Endothelial cell of umbilical vein (primary cell): ENCODE measurements at regions not wholly inside any gene's neighbourhood (a gene's known extent, or its start where the extent isn't known, plus 50 kb on each side); places are given as distances from the start of the nearest gene placed in this dataset.

Experiments
- BruUV-seq: library from RNA; stranded (reverse); fragments of 400-500 nt; replicated peaks from 2 replicates; lab custom pipeline; 2021; lab: Mats Ljungman, UMichigan
- CTCF ChIA-PET: fragments of 300-600, 350-600 bp; sonication (Branson Sonifier 250); formaldehyde crosslinking; loops from one replicate; lab custom pipeline; 2021; ENCODE audit warnings: antibody characterized with exemption, inconsistent platforms; lab: Charles Lee
- POLR2A ChIA-PET: fragments of 300-600, 350-600 bp; sonication (Branson Sonifier 250); formaldehyde crosslinking; loops from one replicate; lab custom pipeline; 2021; ENCODE audit warnings: antibody characterized with exemption, inconsistent platforms; lab: Charles Lee
- DNase-seq: peaks from one replicate; pipeline ENCODE4 v3.0.0-alpha.2; 2011; ENCODE audit warnings: low read depth, low spot score
- FAIRE-seq: peaks from 2 replicates; lab custom pipeline; 2011; peaks lifted over from hg19 to GRCh38; lab: Jason Lieb, UNC
- H2AFZ ChIP-seq: 2 replicates; pipeline ENCODE4 v1.6.0; 2012; ENCODE audit warnings: low read depth, low read length, control low read depth, inconsistent platforms
- H3K27ac ChIP-seq: 2 replicates; pipeline ENCODE4 v1.5.1; 2011; ENCODE audit warnings: low read depth, mild to moderate bottlenecking, control low read depth, low read length, moderate library complexity; ENCODE audit not compliant: insufficient read depth
- H3K27me3 ChIP-seq, 2 experiments: 2 replicates each; pipeline versions ENCODE4 v1.6.0 to v1.6.1; 2011; ENCODE audit warnings: low read length in 2 of 2, mixed read lengths in 1 of 2; ENCODE audit not compliant: control insufficient read depth in 2 of 2, insufficient read depth in 2 of 2
- H3K36me3 ChIP-seq, 2 experiments: 2 replicates in 1 of 2; 3 replicates in 1 of 2; pipeline ENCODE4 v1.5.1; 2011; ENCODE audit warnings: low read length in 2 of 2, mild to moderate bottlenecking in 1 of 2, moderate library complexity in 1 of 2; ENCODE audit not compliant: control insufficient read depth in 2 of 2, insufficient read depth in 2 of 2; ENCODE audit errors: extremely low read depth in 1 of 2
- H3K4me1 ChIP-seq: 3 replicates; pipeline ENCODE4 v1.5.1; 2011; ENCODE audit warnings: mild to moderate bottlenecking, low read length; ENCODE audit not compliant: control insufficient read depth, insufficient read depth; ENCODE audit errors: extremely low read depth
- H3K4me2 ChIP-seq: 2 replicates; pipeline ENCODE4 v1.6.1; 2011; ENCODE audit warnings: low read length, control low read depth, mixed read lengths; ENCODE audit not compliant: insufficient read depth
- H3K4me3 ChIP-seq, 3 experiments: fragments of 200-600 bp in 1 of 3; sonication (generic), shearing (Covaris generic) in 1 of 3; replicated peaks in 1 of 3; 2 replicates each; pipeline ENCODE4 v1.5.1; 2011 to 2016; ENCODE audit warnings: control low read depth in 3 of 3, low read length in 3 of 3, mild to moderate bottlenecking in 2 of 3, inconsistent platforms in 1 of 3, low read depth in 1 of 3, moderate library complexity in 1 of 3; ENCODE audit not compliant: insufficient read depth in 1 of 3
- H3K79me2 ChIP-seq: 2 replicates; pipeline ENCODE4 v1.6.0; 2012; ENCODE audit warnings: low read length, inconsistent platforms; ENCODE audit not compliant: control insufficient read depth, insufficient read depth
- H3K9ac ChIP-seq: replicated peaks from 2 replicates; pipeline ENCODE3; 2011; ENCODE audit warnings: low read length, control low read depth; ENCODE audit not compliant: insufficient read depth; ENCODE audit errors: extremely low read depth
- H3K9me1 ChIP-seq: replicated peaks from 3 replicates; pipeline ENCODE4 v1.6.0; 2011; ENCODE audit warnings: mild to moderate bottlenecking, low read length; ENCODE audit not compliant: control insufficient read depth, insufficient read depth; ENCODE audit errors: extremely low read depth
- H3K9me3 ChIP-seq: replicated peaks from 2 replicates; pipeline ENCODE4 v1.5.1; 2012; ENCODE audit warnings: low read length, inconsistent platforms; ENCODE audit not compliant: control insufficient read depth, insufficient read depth
- H4K20me1 ChIP-seq: replicated peaks from 2 replicates; pipeline ENCODE3; 2011; ENCODE audit warnings: mild to moderate bottlenecking, low read length; ENCODE audit not compliant: control insufficient read depth, insufficient read depth; ENCODE audit errors: extremely low read depth
- CTCF ChIP-seq, 2 donors: IDR thresholded peaks; 1 replicate in 1 of 2; 2 replicates in 1 of 2; pipeline ENCODE4 v1.5.1; 2011; ENCODE audit warnings: low read length in 2 of 2, mild to moderate bottlenecking in 2 of 2, moderate library complexity in 2 of 2, control low read depth in 1 of 2, inconsistent platforms in 1 of 2, low read depth in 1 of 2; ENCODE audit not compliant: insufficient read depth in 1 of 2; ENCODE audit errors: extremely low read depth in 1 of 2
- EZH2 ChIP-seq: IDR thresholded peaks from 2 replicates; pipeline ENCODE4 v1.6.1; 2012; ENCODE audit warnings: borderline replicate concordance, low read depth, mild to moderate bottlenecking, moderate library complexity, low read length, inconsistent platforms; ENCODE audit not compliant: severe bottlenecking
- FOS ChIP-seq: IDR thresholded peaks from 2 replicates; pipeline ENCODE4 v1.6.1; 2011; ENCODE audit warnings: mild to moderate bottlenecking, low read length, moderate library complexity, borderline replicate concordance; ENCODE audit not compliant: insufficient read depth
- GATA2 ChIP-seq: IDR thresholded peaks from 2 replicates; pipeline ENCODE4 v1.7.0; 2011; ENCODE audit warnings: low read depth, mild to moderate bottlenecking, moderate library complexity, mixed read lengths, low read length; ENCODE audit not compliant: insufficient read length, insufficient read depth
- JUN ChIP-seq: IDR thresholded peaks from 2 replicates; pipeline ENCODE4 v1.6.1; 2011; ENCODE audit warnings: borderline replicate concordance, low read depth; ENCODE audit not compliant: insufficient read length, insufficient read depth
- MYC ChIP-seq: IDR thresholded peaks from one replicate; pipeline ENCODE4 v1.6.1; 2011; ENCODE audit warnings: mild to moderate bottlenecking, low read depth, low read length
- POLR2A ChIP-seq: IDR thresholded peaks from 2 replicates; pipeline ENCODE4 v1.6.1; 2012; ENCODE audit warnings: low read depth, mild to moderate bottlenecking, control low read depth, low read length
- POLR2AphosphoS5 ChIP-seq: IDR thresholded peaks from 2 replicates; pipeline ENCODE4 v1.6.1; 2012; ENCODE audit warnings: low read depth, mild to moderate bottlenecking, control low read depth, low read length, moderate library complexity; ENCODE audit not compliant: insufficient read depth
- dilution Hi-C: fragments of 300-500 bp; cut with MboI; formaldehyde crosslinking; loops from one replicate; pipeline ENCODE4 v1.15.0; 2019; ENCODE audit warnings: low sequenced_read_pairs; ENCODE audit not compliant: extremely low pct_ligation_motif_present
- intact Hi-C: fragments of 100-400 bp; cut with micrococcal nuclease; formaldehyde crosslinking; loops from one replicate; pipeline ENCODE4 v1.10.0; 2022
- TF ChIP-seq, protein P1 (sequence below): IDR thresholded peaks from 2 replicates; pipeline ENCODE4 v1.6.1; 2011; ENCODE audit not compliant: insufficient read depth, insufficient read length

DNA sequence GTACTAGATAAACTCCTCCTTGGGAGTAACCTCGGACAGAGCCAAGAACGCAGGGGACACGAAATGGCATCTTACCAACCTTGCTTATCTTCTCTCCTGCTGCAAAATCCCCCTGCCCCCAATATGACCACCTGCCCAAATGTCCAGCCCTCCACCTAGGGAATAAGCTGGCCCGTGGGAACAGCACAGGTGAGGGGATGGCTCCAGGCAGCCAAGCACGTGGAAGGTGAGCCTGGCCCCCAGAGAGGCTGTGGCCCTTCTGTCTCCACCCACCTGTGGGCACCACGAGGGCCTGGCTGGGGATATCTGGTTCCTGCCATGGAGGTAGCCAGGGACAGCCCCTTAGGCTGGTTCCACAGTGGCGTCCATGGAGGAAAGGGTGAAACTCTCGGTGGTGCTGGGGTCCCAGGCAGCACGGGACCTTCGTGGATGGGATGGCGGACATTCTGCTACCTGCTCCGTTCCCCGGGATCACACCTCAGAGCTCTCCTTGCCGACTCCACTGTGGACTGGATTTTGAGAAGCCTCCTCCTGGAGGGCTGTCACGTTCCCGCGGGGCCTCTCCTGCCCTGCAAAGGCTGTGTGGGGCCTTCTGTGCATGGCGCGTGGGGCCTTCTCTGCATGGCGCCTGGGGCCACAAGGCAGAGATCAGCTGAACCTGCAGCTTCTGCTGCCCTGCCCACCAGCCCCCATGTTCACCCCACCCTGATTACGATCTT is 388.5 kb upstream of the TNRC6C start:
- Histone ChIP-seq H3K9me3 (no peaks in the 10 kb centered on the region), H3K4me3 (no peak overlapping the region), H3K36me3 (no peaks in the 10 kb centered on the region), H4K20me1 (no peaks in the 10 kb centered on the region), H3K27ac (no peak overlapping the region), H3K4me1 (no peaks in the 10 kb centered on the region), H3K9me1 (no peaks in the 10 kb centered on the region), H3K79me2 (no peaks in the 10 kb centered on the region), H3K27me3 (peaks cover 36% of the 10 kb centered on the region in 2 experiments), H2AFZ (no peak overlapping the region), H3K4me2 (no peak overlapping the region), H3K9ac (no peak overlapping the region)
- CTCF ChIA-PET = interaction anchor here (1.4 kb wide), 1 partner anchor 27 kb away, joined by 4 read pairs; no protein-coding TSS in a partner anchor
- intact Hi-C loops = no loop called here
- POLR2A ChIA-PET = no interaction called here
- no TSS peak for BruUV-seq
- no peak for TF ChIP-seq EZH2
- TF ChIP-seq POLR2A = no peak
- TF ChIP-seq JUN = no peak
- no peak for TF ChIP-seq GATA2
- no peak for TF ChIP-seq FOS
- TF ChIP-seq POLR2AphosphoS5 = no peak
- TF ChIP-seq, protein P1, sequence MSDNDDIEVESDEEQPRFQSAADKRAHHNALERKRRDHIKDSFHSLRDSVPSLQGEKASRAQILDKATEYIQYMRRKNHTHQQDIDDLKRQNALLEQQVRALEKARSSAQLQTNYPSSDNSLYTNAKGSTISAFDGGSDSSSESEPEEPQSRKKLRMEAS = no peak
- no peak for TF ChIP-seq MYC
- dilution Hi-C loops = no loop called here
- no peak for DNase-seq
- no peak for FAIRE-seq

- no peak for DNase-seq
- H3K9ac ChIP-seq = no peak overlapping the region
- H3K4me3 ChIP-seq = no peak overlapping the region
- no peaks in the 10 kb centered on the region for H3K4me1 ChIP-seq
- ChIA-PET POLR2A (no interaction called here), CTCF (interaction anchor here (1.4 kb wide), 1 partner anchor 28 kb away, joined by 4 read pairs; no protein-coding TSS in a partner anchor)
- dilution Hi-C loops (no loop called here), intact Hi-C loops (no loop called here)
- no peaks in the 10 kb centered on the region for H4K20me1 ChIP-seq
- no peaks in the 10 kb centered on the region for H3K9me1 ChIP-seq
- H2AFZ ChIP-seq = no peak overlapping the region
- H3K27ac ChIP-seq = no peak overlapping the region
- H3K27me3 ChIP-seq = peaks cover 36% of the 10 kb centered on the region in 2 experiments
- no TSS peak for BruUV-seq
- H3K36me3 ChIP-seq = no peaks in the 10 kb centered on the region
- TF ChIP-seq POLR2AphosphoS5 = no peak
- no peak for TF ChIP-seq POLR2A
- TF ChIP-seq JUN = no peak
- TF ChIP-seq MYC = no peak
- TF ChIP-seq FOS = no peak
- TF ChIP-seq EZH2 = no peak
- TF ChIP-seq, protein P1 = no peak
- TF ChIP-seq GATA2 = no peak
- TF ChIP-seq CTCF (IDR thresholded peaks at IDR 0.05; ENCODE audit: extremely low read depth in 1 of 2, insufficient read depth in 1 of 2, low read depth in 1 of 2, low read length in 2 of 2) = no peak
- no peaks in the 10 kb centered on the region for H3K9me3 ChIP-seq
- no peak overlapping the region for H3K4me2 ChIP-seq
- no peak for FAIRE-seq
- no peaks in the 10 kb centered on the region for H3K79me2 ChIP-seq
These were observed 388.0 kb upstream of the TNRC6C start for GRCh38 chr17:77570565-77570898.
